Right atrium auricular region (tissue), 2 donors: ENCODE measurements at regions not wholly inside any gene's neighbourhood (a gene's known extent, or its start where the extent isn't known, plus 50 kb on each side); places are given as distances from the start of the nearest gene placed in this dataset.

Experiments used
- DNase-seq: peaks from one replicate; pipeline ENCODE4 v3.0.0-alpha.2; 2019; ENCODE audit warnings: low spot score
- H3K27ac ChIP-seq, 2 donors: fragments of 200-600 bp; sonication (generic); 1 replicate in 1 of 2; 2 replicates in 1 of 2; pipeline ENCODE4 v1.5.1; 2016 to 2019
- H3K27me3 ChIP-seq, 2 donors: fragments of 200-600 bp; sonication (generic); one replicate each; pipeline versions ENCODE4 v1.5.1 to v1.6.0; 2017 to 2019
- H3K36me3 ChIP-seq: fragments of 200-600 bp; sonication (generic); one replicate; pipeline ENCODE4 v1.5.1; 2016
- H3K4me1 ChIP-seq, 2 donors: fragments of 200-600 bp; sonication (generic); one replicate each; pipeline versions ENCODE4 v1.5.1 to v1.6.0; 2017 to 2019
- H3K4me3 ChIP-seq, 2 donors: fragments of 200-600 bp; sonication (generic); 1 replicate in 1 of 2; 2 replicates in 1 of 2; pipeline ENCODE4 v1.5.1; 2017 to 2019; ENCODE audit warnings: mild to moderate bottlenecking in 1 of 2, moderate library complexity in 1 of 2
- H3K9me3 ChIP-seq, 2 donors: fragments of 200-600 bp; sonication (generic); one replicate each; pipeline ENCODE4 v1.5.1; 2019
- CTCF ChIP-seq, 2 donors: fragments of 200-600 bp; sonication (generic); IDR thresholded peaks; one replicate each; pipeline ENCODE4 v1.5.1; 2019; ENCODE audit warnings: antibody characterized with exemption in 2 of 2

DNA sequence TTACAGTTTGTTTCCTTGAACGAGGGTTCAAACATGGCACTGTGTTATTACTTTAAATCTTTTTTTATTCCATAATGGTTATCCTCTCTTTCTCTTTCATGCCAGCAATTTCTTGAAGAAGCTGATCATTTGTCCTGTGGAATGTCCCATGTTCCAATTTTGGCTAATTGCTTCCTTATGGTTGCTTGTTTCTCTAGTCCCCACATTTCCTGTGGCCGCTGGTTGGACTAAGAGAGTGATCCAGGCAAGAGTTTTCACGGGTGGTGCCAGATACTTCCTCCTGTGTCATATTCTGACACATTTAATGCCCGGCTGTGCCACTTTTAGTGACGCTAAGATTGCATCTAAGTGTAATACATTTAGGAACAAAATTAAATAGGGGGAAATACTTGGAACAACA is 83.8 kb upstream of the FAM169A start:
- TF ChIP-seq CTCF (IDR thresholded peaks at IDR 0.05) = no peak
- H3K9me3 ChIP-seq = no peaks in the 10 kb centered on the region
- H3K27me3 ChIP-seq = no peaks in the 10 kb centered on the region
- no peak overlapping the region for H3K27ac ChIP-seq
- no peaks in the 10 kb centered on the region for H3K36me3 ChIP-seq
- no peak for DNase-seq
- H3K4me3 ChIP-seq = no peak overlapping the region
- H3K4me1 ChIP-seq = peaks cover 0 to 4% of the 10 kb centered on the region in 2 donors

GRCh38 chr5:74948031-74948546 is 81.9 kb upstream of the FAM169A start:
- H3K9me3 ChIP-seq = no peaks in the 10 kb centered on the region
- H3K4me1 ChIP-seq = peaks cover 0 to 4% of the 10 kb centered on the region in 2 donors
- no peak for TF ChIP-seq CTCF (IDR thresholded peaks at IDR 0.05)
- no peaks in the 10 kb centered on the region for H3K27me3 ChIP-seq
- H3K4me3 ChIP-seq = no peak overlapping the region
- H3K36me3 ChIP-seq = no peaks in the 10 kb centered on the region
- DNase-seq = no peak
- H3K27ac ChIP-seq = no peak overlapping the region

DNA sequence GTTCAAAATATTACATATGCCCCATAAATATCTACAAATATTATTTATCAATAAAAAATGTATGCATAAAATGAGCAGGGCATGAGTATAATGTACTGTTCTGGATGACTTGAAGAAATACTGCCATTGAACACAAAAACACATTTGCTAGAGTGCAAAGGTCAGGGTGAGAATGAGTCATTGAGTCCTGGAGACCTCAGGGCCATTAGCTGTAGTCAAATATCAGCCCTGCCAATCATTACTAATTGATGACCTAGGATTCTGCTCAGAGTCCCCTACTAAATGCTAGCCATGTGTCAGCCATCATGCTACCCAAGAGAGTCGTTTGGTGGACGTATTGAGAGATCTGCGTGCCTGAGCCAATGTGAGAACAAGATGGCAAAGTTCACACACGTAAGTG is 80.3 kb upstream of the FAM169A start:
- no peak for TF ChIP-seq CTCF (IDR thresholded peaks at IDR 0.05)
- no peaks in the 10 kb centered on the region for H3K36me3 ChIP-seq
- no peak overlapping the region for H3K27ac ChIP-seq
- peaks cover 0 to 4% of the 10 kb centered on the region in 2 donors for H3K4me1 ChIP-seq
- no peaks in the 10 kb centered on the region for H3K9me3 ChIP-seq
- DNase-seq = no peak
- no peaks in the 10 kb centered on the region for H3K27me3 ChIP-seq
- no peak overlapping the region for H3K4me3 ChIP-seq

DNA sequence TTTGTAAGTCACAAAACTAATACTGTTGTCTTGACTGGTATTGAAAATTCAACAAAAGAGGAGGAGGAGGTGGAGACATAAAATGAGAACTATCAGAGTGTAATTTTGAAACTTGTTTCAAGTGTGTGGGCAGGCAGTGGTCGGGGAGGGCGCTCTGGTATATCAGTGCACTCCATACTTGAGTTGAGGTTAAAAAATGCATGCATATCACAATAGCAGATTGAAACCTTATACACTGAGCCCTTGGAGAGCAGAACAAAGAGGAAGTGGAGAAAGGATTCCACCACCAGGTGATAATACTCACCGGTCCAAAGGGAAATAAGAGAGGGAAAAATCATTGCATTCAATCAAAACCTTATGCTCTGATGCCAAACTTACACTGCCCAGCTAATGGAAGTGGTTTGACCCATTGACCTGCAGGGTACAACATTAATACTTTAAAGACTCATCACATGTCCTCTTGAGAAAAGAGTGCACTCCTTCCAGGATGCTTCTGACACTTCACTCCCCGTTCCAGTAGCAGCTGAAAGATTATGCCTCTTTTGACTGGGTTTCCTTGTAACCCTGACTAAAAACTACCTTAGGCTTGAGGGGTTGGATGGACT is 79.5 kb upstream of the FAM169A start:
- Histone ChIP-seq H3K27ac (no peak overlapping the region), H3K36me3 (no peaks in the 10 kb centered on the region), H3K9me3 (no peaks in the 10 kb centered on the region), H3K4me3 (no peak overlapping the region), H3K4me1 (peaks cover 0 to 4% of the 10 kb centered on the region in 2 donors), H3K27me3 (no peaks in the 10 kb centered on the region)
- DNase-seq = no peak
- TF ChIP-seq CTCF (IDR thresholded peaks at IDR 0.05) = no peak

GRCh38 chr5:74943905-74944304 is 77.7 kb upstream of the FAM169A start:
- H3K4me3 ChIP-seq = no peak overlapping the region
- TF ChIP-seq CTCF (IDR thresholded peaks at IDR 0.05) = no peak
- no peaks in the 10 kb centered on the region for H3K27me3 ChIP-seq
- H3K9me3 ChIP-seq = no peaks in the 10 kb centered on the region
- no peaks in the 10 kb centered on the region for H3K36me3 ChIP-seq
- H3K4me1 ChIP-seq = peaks cover 0 to 4% of the 10 kb centered on the region in 2 donors
- no peak for DNase-seq
- no peak overlapping the region for H3K27ac ChIP-seq
